GM13976 (cell line): ENCODE measurements at regions not wholly inside any gene's neighbourhood (a gene's known extent, or its start where the extent isn't known, plus 50 kb on each side); places are given as distances from the start of the nearest gene placed in this dataset.

Experiments
- DNase-seq: peaks from one replicate; pipeline ENCODE4 v3.0.0; 2012; ENCODE audit warnings: low spot score
- CTCF ChIP-seq: IDR thresholded peaks from 2 replicates; pipeline ENCODE4 v1.5.1; 2012; ENCODE audit warnings: borderline replicate concordance, mild to moderate bottlenecking; ENCODE audit not compliant: insufficient read depth; ENCODE audit errors: extremely low read depth, missing control alignments, control extremely low read depth
- in situ Hi-C: fragments of 300-500 bp; cut with MboI; formaldehyde crosslinking; loops from one replicate; pipeline ENCODE4 v1.12.0; 2022; ENCODE audit warnings: low sequenced_read_pairs, mixed read lengths, inconsistent platforms; ENCODE audit not compliant: unreplicated experiment

GRCh38 chr1:163013826-163014600 is 55.1 kb upstream of the RGS4 start:
- in situ Hi-C loops: no loop called here
- TF ChIP-seq CTCF: no peak
- no peak for DNase-seq

- no peak for DNase-seq
- in situ Hi-C loops: no loop called here
- TF ChIP-seq CTCF: no peak
Measured at GRCh38 chr1:163006051-163006834, 62.9 kb upstream of the RGS4 start.

GRCh38 chr1:162997499-162998285 is 71.5 kb upstream of the RGS4 start:
- DNase-seq: no peak
- no peak for TF ChIP-seq CTCF
- in situ Hi-C loops: loop anchor here (25.0 kb wide), 1 partner anchor 90 kb away; no protein-coding TSS in a partner anchor

- in situ Hi-C loops: loop anchor here (25.0 kb wide), 1 partner anchor 91 kb away; no protein-coding TSS in a partner anchor
- DNase-seq: no peak
- no peak for TF ChIP-seq CTCF
Measured at GRCh38 chr1:162996261-162996660, 72.9 kb upstream of the RGS4 start.

- no peak for TF ChIP-seq CTCF
- in situ Hi-C loops: loop anchor here (25.0 kb wide), 1 partner anchor 92 kb away; no protein-coding TSS in a partner anchor
- DNase-seq: no peak
Measured at GRCh38 chr1:162994921-162995320, 74.2 kb upstream of the RGS4 start.

- DNase-seq: no peak
- TF ChIP-seq CTCF: no peak
- in situ Hi-C loops: loop anchor here (25.0 kb wide), 1 partner anchor 93 kb away; no protein-coding TSS in a partner anchor
Measured at GRCh38 chr1:162993846-162994245, 75.3 kb upstream of the RGS4 start.
